GM19043 (cell line): ENCODE measurements at regions not wholly inside any gene's neighbourhood (a gene's known extent, or its start where the extent isn't known, plus 50 kb on each side); places are given as distances from the start of the nearest gene placed in this dataset.
A peak's percentile ranks its signal among the peaks of the same experiment; 100 is the strongest.

Experiments used
- ATAC-seq: cut with Tn5 transposase; IDR thresholded peaks from one replicate; pipeline ENCODE4 v1.9.1; 2021; ENCODE audit warnings: low read depth; ENCODE audit not compliant: unreplicated experiment

DNA sequence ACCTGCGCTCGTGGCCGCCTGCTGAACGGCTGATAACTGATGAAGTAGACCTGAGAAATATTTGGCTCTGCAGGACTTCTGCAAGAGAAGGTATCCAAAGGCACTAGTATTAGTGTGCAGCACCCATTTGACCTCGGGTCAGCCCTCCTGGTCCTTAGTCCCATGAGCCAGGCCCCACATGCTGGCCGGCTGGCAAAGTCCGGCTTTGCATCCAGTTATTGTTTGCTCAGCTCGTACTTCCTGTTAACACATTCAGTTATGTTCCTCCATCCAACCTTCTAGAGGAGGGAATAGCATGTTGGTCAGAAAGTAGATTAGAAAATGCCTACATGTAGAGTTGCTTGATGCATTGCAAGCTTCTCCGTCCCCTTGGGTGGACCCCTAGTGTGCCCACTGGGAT is 385.7 kb upstream of the RGMA start:
- ATAC-seq: no peak

DNA sequence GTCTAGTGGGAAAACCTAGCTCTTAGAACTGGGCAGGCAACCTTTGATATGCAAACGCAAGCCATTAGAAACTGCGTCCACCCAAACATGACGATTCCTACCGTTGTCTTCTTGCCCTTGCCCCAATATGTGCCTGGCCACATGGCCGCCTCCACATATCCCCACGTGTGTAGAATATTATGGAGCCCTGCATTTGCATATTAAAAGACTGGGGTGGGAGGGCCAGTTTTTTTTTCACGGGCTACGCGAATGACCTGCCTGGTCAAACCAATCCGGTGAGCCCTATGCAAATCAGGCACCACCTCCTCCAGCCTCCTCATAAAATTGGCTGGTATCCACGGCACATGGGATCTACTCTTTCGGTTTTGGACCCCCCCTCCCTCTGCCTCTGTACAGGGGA is 381.0 kb upstream of the RGMA start:
- ATAC-seq: no peak

DNA sequence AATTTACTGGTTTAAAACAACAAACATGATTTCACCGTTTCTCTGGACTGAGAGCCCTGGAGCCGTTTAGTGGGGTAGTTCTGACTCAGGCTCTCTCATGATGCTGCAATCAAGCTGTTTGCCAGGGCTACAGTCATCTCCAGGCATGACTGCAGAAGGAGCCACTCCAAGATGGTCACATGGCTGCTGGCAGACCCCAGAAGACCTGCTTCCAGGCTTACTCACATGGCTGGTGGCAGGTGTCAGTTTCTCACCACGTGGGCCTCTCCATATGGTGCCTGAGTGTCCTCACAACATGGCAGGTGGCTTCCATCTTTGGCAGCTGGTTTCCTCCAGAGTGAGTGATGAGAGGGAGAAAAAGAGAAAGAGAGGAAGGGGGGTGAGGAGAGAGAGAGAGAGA is 378.3 kb upstream of the RGMA start:
- no peak for ATAC-seq

DNA sequence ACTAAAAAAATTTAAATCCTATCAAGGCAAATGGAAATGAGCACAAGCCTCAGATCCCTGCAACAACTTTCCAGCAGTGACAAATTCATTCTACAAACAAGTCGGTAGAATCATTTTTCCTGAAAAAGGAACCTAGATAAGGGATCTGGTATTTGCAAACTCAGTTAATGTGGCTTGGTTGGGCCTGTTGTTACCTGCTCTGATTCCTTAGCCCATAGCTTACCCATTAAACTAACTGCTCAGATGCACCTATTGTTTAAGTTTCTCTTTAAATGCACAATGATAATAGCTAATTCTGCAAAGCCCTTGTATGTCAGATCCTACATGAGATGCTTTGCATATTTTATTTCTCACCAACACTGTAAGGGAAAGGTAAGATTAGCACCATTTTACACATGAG is 377.4 kb upstream of the RGMA start:
- ATAC-seq: no peak

DNA sequence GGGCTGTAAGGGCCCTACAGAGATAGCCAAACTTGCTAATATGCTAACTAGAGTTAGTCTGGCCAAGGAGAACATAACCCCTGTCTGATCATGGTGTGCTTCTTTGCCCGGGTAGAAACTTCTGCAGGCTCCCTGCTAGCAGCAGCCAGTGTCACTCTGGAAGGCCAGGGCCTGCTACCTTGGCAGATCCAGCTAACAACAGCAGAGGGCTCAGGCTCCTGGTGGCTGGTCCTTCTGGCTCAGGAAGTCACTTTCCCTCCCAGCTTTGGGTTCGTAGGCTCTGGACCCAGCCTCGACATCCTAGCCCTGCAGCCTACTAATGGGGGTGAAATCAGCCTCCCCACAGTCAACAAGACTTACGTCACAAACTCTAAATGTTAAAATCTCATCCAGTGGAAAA is 373.7 kb upstream of the RGMA start:
- no peak for ATAC-seq

DNA sequence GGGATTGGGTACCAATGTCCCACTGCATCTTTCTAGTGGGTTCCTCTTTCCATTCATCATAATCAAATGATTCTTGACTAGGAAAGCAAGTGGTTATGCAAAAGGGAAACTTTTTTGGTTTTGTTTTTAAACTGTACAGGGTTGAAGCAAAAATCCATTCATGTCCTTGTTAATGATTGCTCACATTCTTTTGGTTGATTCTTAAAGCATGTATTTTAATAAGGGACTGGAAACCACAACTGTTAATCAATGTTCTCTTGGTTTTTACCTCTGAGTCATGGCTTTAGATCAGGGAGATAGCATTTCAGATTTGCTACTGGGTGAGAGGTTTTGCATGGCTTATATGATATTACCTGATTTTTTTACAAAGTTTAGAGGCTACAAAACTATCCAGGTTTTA is 371.7 kb upstream of the RGMA start:
- peak; percentile 88 for ATAC-seq

DNA sequence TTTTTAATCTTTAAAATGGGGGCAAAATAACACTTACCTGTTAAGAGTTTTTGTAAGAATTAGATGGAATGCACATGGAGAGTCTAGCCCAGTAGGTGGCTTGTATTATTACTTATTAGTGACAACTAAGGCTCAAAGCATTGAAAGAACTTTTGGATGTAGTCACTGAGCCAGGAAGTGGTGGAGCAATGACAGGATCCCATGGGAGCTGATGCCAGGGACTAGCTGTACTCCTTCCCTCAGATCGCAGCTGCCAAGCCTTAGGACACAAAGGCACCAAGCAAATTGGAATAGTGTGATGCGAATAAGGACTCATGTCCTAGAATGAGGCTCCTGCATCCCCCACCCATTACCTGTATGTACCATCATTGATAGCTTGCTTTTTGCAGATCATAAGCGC is 370.4 kb upstream of the RGMA start:
- ATAC-seq: no peak

DNA sequence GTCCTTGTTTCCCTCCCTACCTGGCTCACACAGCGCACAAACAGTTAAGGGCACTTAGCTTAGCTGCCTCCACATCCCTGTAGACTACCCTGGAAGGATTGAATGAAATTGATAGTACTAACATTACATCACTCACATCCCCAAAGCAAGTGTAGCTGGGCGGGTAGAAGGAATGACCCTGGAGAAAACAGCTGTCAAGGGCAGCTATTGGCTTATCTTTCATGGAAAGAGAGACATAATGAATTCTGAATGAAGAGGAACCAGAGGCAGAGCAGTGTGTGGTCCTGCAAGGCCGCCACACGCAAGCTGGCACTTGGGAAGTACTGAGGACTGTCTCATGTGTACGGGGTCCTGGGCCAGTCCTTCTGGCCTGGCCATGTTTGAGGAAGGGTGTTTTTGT is 369.6 kb upstream of the RGMA start:
- ATAC-seq: no peak

DNA sequence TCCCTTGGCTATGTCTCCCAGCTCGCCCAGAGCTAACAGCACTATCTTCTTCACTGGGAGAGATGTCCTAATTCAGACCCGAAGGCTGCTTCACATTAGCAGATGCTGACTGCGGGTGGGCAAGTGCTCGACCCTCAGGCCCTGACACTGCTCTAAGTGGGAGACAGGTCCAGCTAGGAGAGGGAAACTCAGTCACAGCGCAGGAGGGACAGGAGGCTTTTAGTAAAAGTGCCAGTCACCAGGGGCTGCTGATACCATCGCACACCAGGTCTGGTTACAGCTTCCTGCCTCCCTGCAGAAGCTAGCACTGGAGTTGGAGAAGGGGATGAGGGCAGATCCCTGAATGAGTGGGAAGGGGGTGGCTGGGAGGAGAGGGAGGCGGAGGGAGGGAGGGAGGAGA is 365.8 kb upstream of the RGMA start:
- no peak for ATAC-seq

DNA sequence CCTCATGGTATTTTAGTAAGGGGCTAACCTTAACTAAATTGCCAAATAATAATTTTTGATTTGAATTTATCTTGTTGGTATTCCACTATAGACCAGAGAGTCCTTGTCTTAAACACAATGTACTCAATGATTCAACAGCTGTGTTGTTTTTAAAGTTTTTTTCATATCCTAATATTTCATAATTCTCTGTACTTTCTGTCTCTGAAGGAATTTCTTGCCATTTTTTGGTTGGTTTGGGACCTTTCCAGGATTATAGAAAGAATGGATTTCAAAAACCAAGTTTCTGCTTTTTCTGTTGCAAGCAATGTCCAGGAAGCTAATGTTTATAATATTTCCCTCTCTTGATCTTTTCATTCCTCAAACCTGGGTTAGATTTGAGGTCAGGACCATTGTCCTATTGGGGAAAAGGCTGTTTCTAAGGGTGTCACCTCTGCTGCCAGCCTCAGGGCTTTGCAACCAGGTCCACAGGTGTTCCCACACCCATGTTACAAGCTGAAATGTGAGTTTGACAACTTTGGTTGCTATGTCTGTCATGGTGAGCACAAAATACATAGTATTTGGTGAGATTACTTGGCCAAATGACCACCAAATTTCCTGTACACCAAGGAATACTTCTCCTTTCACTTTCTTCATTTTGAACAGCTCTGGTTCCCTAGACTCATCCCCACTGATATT is 363.7 kb upstream of the RGMA start:
- ATAC-seq: no peak

DNA sequence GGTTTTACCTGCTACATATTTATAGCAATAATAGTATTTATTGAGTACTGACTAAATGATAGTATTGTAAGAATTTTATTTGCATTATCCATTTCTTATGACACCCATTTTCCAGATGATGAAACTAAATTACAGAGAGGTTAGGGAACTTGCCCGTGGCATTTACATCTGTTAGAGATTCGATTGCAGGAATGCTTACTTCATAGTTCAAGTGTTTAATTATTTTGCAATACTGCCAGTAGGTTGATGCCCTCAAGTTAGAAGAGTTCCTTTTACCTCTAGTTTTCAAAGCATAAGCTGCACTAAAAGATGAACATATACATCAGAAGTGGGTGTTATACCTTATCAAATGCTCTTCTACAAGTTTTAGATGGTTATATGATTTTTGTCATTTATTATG is 362.8 kb upstream of the RGMA start:
- ATAC-seq: no peak

DNA sequence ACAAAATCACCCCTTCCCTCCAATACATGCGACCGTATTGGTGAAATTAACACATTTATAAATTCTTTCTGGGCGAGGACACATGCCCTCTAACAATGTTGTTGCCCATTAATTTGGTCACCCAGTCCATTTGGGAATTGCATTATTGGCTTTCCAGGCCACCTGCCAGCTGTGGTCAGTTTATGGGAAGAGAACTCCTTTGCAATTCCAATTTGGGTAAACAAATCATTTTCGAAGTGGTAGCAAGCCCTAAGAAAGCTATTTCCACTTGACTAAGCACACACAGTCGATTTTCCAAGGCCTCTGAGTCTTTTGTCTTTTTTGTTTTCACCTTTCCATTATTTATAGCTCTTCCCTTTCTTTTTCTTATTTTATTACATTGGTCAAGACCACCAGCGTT is 362.3 kb upstream of the RGMA start:
- no peak for ATAC-seq

DNA sequence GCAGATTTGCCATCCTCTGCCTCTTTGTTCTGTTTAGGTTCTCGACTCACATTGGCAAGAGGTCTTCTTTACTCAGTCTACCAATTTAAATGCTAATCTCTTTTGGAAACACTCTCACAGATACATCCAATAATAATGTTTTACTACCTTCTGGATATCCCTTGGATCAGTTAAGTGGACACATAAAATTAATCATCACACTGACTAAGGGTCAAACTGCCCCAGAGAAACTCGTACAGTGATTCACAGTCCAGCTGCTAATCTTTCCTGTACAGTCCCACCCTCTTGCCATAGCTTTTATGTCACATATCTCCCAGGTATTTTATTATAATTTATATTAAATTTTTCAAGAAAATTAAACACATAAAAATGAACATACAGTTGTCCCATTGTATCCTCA is 360.8 kb upstream of the RGMA start:
- no peak for ATAC-seq

DNA sequence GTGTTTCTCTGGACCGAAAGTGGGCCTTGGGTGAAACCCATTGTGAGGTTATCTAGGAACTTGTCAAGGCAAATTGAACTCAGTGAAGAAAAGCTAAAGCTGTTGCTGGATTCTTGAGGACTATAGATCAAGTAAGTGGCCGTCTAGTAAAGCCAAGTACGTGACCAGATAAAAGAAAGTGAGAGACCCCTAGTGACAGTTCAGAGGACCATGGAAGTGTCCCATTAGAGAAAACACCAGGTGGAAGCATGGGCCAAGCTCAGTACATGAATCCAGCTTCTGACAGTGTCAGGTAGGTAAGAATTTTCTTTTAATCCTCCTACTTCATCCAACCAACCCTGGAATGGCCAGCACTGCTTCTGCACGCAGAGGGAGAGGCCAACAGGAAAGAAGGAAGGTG is 349.3 kb upstream of the RGMA start:
- no peak for ATAC-seq

DNA sequence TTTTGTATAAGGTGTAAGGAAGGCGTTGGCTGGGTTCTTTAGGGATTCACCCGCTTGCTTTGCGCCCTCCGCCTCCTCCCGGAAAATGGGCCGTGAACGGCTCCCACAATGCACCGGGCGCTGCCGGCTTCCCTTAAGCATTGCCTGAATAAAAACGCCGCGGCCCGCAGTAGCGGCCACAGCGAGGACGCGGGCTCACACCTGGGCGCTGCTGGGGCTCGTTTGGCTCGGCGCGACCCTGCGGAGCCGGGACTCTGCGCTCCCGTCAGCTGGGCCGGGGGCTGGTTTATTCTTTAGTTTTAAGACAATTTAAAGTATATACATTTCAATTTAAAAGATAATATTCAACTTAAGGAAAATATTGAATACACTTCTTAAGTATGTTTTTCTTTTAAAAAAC is 343.5 kb upstream of the RGMA start:
- no peak for ATAC-seq

DNA sequence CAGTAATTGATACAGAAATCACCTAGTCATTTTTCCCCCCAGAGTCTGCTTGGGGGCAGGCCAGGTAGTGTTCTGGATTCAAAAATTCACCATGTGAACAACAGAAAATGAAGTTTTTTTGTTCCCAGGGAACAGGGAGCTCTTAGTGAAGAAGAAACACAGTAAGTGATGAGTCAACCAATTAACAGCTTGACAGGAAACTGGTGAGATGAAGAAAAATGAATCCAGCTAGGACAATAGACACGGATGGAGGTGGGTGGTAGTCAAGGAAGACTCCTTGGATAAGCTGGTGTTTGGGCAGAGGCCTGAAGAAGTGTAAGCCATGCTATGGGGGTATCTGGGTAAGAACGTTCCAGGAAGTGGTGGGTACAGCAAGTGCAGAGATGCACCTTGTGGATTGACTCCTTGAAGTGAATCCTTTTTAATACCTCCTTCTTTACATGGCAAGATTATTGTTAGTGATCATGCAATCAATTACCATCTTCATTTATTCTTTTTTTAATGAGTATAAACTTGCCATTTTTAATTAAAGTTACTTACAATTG is 339.9 kb upstream of the RGMA start:
- no peak for ATAC-seq

DNA sequence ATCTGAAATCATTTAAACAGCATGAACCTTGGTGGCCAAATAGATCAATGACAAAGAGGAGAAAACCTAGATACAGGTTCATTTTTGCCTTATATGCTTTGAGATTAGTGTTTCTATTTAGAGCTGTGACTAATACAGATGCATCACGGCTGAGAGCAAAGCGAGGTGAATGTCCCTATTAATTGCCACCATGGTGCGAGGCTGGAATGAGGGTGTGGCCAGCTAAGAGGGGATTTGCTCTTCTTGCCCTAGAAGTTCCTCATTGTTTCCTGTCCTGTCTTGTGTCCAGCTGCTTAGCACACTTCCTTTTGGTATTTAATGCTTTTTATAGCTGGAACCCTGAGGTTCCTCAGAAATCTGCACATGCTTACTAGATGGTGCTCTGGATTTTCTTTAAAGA is 339.1 kb upstream of the RGMA start:
- ATAC-seq: no peak

DNA sequence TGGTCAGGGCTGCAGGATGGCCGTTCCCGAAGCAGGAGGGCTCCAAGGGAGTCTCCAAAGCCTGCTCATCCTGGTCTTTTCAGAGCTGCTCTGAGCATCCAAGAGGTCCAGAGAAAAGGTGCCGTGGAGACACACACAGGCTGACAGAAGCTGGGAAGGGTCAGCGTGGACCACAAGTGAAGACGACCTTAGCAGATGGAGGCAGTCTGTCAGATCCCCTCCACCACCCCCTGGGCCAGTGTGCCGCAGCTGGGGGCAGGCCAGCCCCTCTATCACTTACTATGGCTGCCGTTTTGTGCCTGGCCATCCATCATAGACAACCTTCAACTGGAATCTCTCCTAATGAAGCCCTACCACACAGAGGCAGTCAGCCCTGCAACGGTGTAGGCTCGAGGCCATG is 335.1 kb upstream of the RGMA start:
- ATAC-seq: no peak

DNA sequence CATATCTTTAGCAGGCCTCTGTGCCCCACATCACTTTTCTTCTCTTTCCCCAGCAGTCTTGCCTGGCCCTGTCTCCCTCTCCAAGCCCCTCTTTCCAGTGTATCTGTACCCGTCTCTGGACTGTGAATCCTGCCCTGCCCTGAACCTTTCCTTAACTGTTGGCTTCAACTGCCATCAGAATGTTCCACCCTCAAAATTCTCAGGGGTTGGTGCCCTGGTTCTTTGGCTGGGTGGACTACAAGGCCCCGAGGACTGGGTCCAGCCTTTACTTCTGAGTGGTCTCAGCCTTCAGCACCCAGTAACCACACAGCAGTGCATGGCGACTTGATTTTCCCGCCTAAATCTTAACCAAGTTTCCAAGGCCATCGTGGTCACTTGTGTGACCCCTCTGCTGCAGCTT is 333.5 kb upstream of the RGMA start:
- ATAC-seq: no peak

DNA sequence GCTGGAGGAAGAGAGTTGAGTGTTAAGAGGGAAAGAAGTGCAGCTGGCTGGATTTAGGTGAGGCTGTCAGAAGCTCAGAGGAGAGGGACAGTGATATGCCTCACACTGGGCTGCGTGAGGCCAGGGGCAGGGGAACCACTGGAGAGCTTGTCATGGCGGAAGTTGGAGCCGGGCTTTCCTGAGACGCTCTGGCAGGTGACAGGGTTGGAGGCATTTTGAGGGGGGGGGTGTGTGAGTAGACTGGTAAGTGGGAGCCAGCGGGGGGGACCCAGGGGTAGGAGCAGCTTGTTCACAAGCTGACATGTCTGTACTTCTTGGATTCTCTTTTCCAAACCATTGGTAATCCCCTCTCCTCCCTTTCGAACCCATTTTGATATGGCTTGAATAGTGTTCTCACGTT is 331.5 kb upstream of the RGMA start:
- no peak for ATAC-seq

DNA sequence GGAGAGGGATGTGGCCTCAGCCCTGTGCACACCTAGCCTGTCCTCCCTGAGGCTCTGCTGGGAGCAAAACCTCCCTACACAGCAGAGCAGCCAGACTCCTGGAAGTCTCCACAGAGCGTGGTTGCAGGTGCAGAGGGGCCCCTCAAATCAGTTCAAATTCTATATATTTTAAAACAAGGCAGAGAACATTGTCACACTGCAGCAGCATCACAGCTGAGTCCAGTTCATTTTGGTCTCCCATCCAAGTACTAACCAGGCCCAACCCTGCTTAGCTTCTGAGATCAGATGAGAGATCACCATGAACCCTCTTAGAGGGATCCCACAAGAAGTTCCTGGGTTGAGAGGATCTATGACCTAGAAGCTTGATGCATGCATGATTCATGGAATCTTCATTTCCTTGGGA is 331.0 kb upstream of the RGMA start:
- ATAC-seq: no peak

DNA sequence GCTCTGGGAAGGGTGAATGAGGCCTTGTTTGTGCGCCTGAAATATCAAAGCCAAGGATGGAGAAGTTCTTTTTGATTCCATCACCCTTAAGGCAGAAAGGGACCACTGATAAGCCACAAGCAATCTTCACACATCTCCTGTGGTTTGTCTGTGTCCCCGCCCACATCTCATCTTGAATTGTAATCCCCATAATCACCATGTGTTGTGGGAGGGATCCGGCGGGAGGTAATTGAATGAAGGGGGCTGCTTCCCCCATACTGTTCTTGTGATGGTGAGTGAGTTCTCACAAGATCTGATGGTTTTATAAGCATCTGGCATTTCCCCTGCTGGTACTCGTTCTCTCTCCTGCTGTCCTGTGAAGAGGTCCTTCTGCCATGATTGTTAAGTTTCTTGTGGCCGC is 329.6 kb upstream of the RGMA start:
- ATAC-seq: no peak

DNA sequence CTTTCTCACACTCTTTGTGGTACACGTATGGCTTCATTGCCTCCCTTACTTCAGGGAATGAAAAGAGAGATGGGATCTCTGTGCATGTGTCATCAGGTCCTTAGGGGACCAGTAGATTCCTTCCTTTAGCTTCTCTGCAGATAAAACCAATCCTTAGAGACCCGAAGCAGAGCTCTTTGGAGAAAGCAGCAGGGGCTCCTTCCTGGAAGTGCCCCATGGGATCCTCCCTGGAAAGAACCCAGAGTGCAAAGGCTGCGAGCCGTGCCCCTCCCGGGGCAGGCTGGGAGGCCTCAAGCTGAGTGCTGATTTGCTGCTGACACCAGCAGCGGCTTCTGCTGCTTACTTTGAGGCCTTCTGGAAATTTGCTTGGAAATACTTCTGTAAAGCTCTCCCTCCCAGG is 328.6 kb upstream of the RGMA start:
- no peak for ATAC-seq
